ENCODE measurements at regions not wholly inside any gene's neighbourhood (a gene's known extent, or its start where the extent isn't known, plus 50 kb on each side); places are given as distances from the start of the nearest gene placed in this dataset.

- Histone ChIP-seq H3K9me3 (ENCODE audit: control insufficient read depth in 1 of 2, insufficient read depth in 1 of 2, low read length in 2 of 2) (no peaks in the 10 kb centered on the region), H3K4me3 (ENCODE audit: low read length) (no peak overlapping the region), H3K36me3 (ENCODE audit: insufficient read depth, low read length) (no peaks in the 10 kb centered on the region), H3K4me1 (ENCODE audit: insufficient read depth, low read length) (no peaks in the 10 kb centered on the region), H3K27me3 (ENCODE audit: control insufficient read depth in 1 of 2, insufficient read depth in 2 of 2, low read length in 2 of 2) (peaks cover 7 to 11% of the 10 kb centered on the region in 2 experiments), H3K27ac (ENCODE audit: low read depth in 1 of 2, low read length in 2 of 2) (no peak overlapping the region)
- DNase-seq (no peak), ATAC-seq (ENCODE audit: poor library complexity) (no peak)
- no peaks in the 10 kb centered on the region for H3K36me3 Mint-ChIP-seq (ENCODE audit: low read depth)
- peaks cover 36% of the 10 kb centered on the region for H3K27me3 Mint-ChIP-seq
- CTCF ChIA-PET: no interaction called here
- H3K4me3 Mint-ChIP-seq: no peak overlapping the region
- POLR2A ChIA-PET: no interaction called here
- no peaks in the 10 kb centered on the region for H3K4me1 Mint-ChIP-seq (ENCODE audit: low read depth)
- intact Hi-C loops (cut with DNase I, micrococcal nuclease): no loop called here
- TF ChIP-seq CTCF (IDR thresholded peaks at IDR 0.05): no peak
- no peak overlapping the region for H3K27ac Mint-ChIP-seq
- no peaks in the 10 kb centered on the region for H3K9me3 Mint-ChIP-seq
These were observed 244.7 kb upstream of the GPR26 start for GRCh38 chr10:123421461-123421860.

GRCh38 chr10:123422261-123422660 lies 243.9 kb upstream of the GPR26 start:
- Histone ChIP-seq H3K27me3 (ENCODE audit: control insufficient read depth in 1 of 2, insufficient read depth in 2 of 2, low read length in 2 of 2) (peaks cover 5 to 9% of the 10 kb centered on the region in 2 experiments), H3K27ac (ENCODE audit: low read depth in 1 of 2, low read length in 2 of 2) (no peak overlapping the region), H3K9me3 (ENCODE audit: control insufficient read depth in 1 of 2, insufficient read depth in 1 of 2, low read length in 2 of 2) (no peaks in the 10 kb centered on the region), H3K4me1 (ENCODE audit: insufficient read depth, low read length) (no peaks in the 10 kb centered on the region), H3K36me3 (ENCODE audit: insufficient read depth, low read length) (no peaks in the 10 kb centered on the region), H3K4me3 (ENCODE audit: low read length) (no peak overlapping the region)
- POLR2A ChIA-PET: no interaction called here
- ATAC-seq (ENCODE audit: poor library complexity): no peak
- no peak for TF ChIP-seq CTCF (IDR thresholded peaks at IDR 0.05)
- Mint-ChIP-seq H3K36me3 (ENCODE audit: low read depth) (no peaks in the 10 kb centered on the region), H3K27me3 (peaks cover 37% of the 10 kb centered on the region), H3K27ac (no peak overlapping the region), H3K4me3 (no peak overlapping the region), H3K4me1 (ENCODE audit: low read depth) (no peaks in the 10 kb centered on the region), H3K9me3 (no peaks in the 10 kb centered on the region)
- CTCF ChIA-PET: no interaction called here
- no peak for DNase-seq
- intact Hi-C loops (cut with DNase I, micrococcal nuclease): no loop called here

GRCh38 chr10:123424537-123424936 lies 241.6 kb upstream of the GPR26 start:
- H3K9me3 ChIP-seq (ENCODE audit: control insufficient read depth in 1 of 2, insufficient read depth in 1 of 2, low read length in 2 of 2): no peaks in the 10 kb centered on the region
- ChIA-PET POLR2A (no interaction called here), CTCF (interaction anchor here (1.6 kb wide), 1 partner anchor 46 kb away, joined by 4 read pairs; no protein-coding TSS in a partner anchor)
- Mint-ChIP-seq H3K4me1 (ENCODE audit: low read depth) (no peaks in the 10 kb centered on the region), H3K4me3 (no peak overlapping the region), H3K9me3 (no peaks in the 10 kb centered on the region), H3K27me3 (peaks cover 48% of the 10 kb centered on the region), H3K27ac (no peak overlapping the region), H3K36me3 (ENCODE audit: low read depth) (no peaks in the 10 kb centered on the region)
- no peak for ATAC-seq (ENCODE audit: poor library complexity)
- intact Hi-C loops (cut with DNase I, micrococcal nuclease): no loop called here
- no peak for TF ChIP-seq CTCF (IDR thresholded peaks at IDR 0.05)
- DNase-seq: no peak
- H3K4me1 ChIP-seq (ENCODE audit: insufficient read depth, low read length): no peaks in the 10 kb centered on the region
- H3K27ac ChIP-seq (ENCODE audit: low read depth in 1 of 2, low read length in 2 of 2): no peak overlapping the region
- H3K27me3 ChIP-seq (ENCODE audit: control insufficient read depth in 1 of 2, insufficient read depth in 2 of 2, low read length in 2 of 2): peaks cover under 1 to 7% of the 10 kb centered on the region in 2 experiments
- H3K4me3 ChIP-seq (ENCODE audit: low read length): no peak overlapping the region
- no peaks in the 10 kb centered on the region for H3K36me3 ChIP-seq (ENCODE audit: insufficient read depth, low read length)
